CD8-positive, alpha-beta memory T cell (primary cell): ENCODE measurements at regions not wholly inside any gene's neighbourhood (a gene's known extent, or its start where the extent isn't known, plus 50 kb on each side); places are given as distances from the start of the nearest gene placed in this dataset.

ENCODE experiments used
- CTCF ChIA-PET: fragments of 350-600 bp; sonication (Branson Sonifier 250); formaldehyde crosslinking; loops from one replicate; lab custom pipeline; 2021; ENCODE audit warnings: antibody characterized with exemption; lab: Charles Lee
- POLR2A ChIA-PET: fragments of 350-600 bp; sonication (Branson Sonifier 250); formaldehyde crosslinking; loops from one replicate; lab custom pipeline; 2021; ENCODE audit warnings: antibody characterized with exemption; lab: Charles Lee
- DNase-seq, 5 donors: peaks; one replicate each; pipeline versions ENCODE4 v3.0.0 to v3.0.0-alpha.2; 2020 to 2022; ENCODE audit warnings: mixed read lengths in 1 of 5
- H3K27ac ChIP-seq: one replicate; pipeline ENCODE4 v1.7.0; 2013; ENCODE audit warnings: low read depth, mild to moderate bottlenecking, low read length, moderate library complexity
- H3K27me3 ChIP-seq: 2 replicates; pipeline ENCODE4 v1.7.0; 2013; ENCODE audit warnings: low read length, mild to moderate bottlenecking; ENCODE audit not compliant: insufficient read depth, poor library complexity, severe bottlenecking
- H3K36me3 ChIP-seq: 2 replicates; pipeline ENCODE4 v1.7.0; 2013; ENCODE audit warnings: mild to moderate bottlenecking, low read length, moderate library complexity; ENCODE audit not compliant: insufficient read depth
- H3K4me1 ChIP-seq: 2 replicates; pipeline ENCODE4 v1.7.0; 2013; ENCODE audit warnings: mild to moderate bottlenecking, low read length, moderate library complexity; ENCODE audit not compliant: insufficient read depth
- H3K4me3 ChIP-seq: 2 replicates; pipeline ENCODE4 v1.7.0; 2013; ENCODE audit warnings: mild to moderate bottlenecking, low read length
- H3K9me3 ChIP-seq: 2 replicates; pipeline ENCODE4 v1.7.0; 2013; ENCODE audit warnings: mild to moderate bottlenecking, low read length
- H3K27ac Mint-ChIP-seq, 8 donors: one replicate each; pipeline ENCODE4 v1.8.0; 2020 to 2021; ENCODE audit warnings: mixed read lengths in 8 of 8, mild to moderate bottlenecking in 6 of 8, inconsistent platforms in 3 of 8, moderate library complexity in 3 of 8
- H3K27me3 Mint-ChIP-seq, 2 donors: one replicate each; pipeline ENCODE4 v1.8.0; 2020 to 2021; ENCODE audit warnings: mixed read lengths in 2 of 2, mild to moderate bottlenecking in 1 of 2, moderate library complexity in 1 of 2
- H3K36me3 Mint-ChIP-seq, 3 donors: one replicate each; pipeline ENCODE4 v1.8.0; 2020 to 2021; ENCODE audit warnings: mixed read lengths in 3 of 3, inconsistent platforms in 1 of 3, mild to moderate bottlenecking in 1 of 3
- H3K4me1 Mint-ChIP-seq, 3 donors: one replicate each; pipeline ENCODE4 v1.8.0; 2020 to 2021; ENCODE audit warnings: mixed read lengths in 3 of 3, inconsistent platforms in 1 of 3, mild to moderate bottlenecking in 1 of 3
- H3K4me3 Mint-ChIP-seq, 7 donors: one replicate each; pipeline ENCODE4 v1.8.0; 2020 to 2021; ENCODE audit warnings: mixed read lengths in 7 of 7, mild to moderate bottlenecking in 6 of 7, moderate library complexity in 4 of 7, inconsistent platforms in 2 of 7
- H3K9me3 Mint-ChIP-seq, 5 donors: one replicate each; pipeline ENCODE4 v1.8.0; 2020 to 2022; ENCODE audit warnings: mixed read lengths in 5 of 5, mild to moderate bottlenecking in 3 of 5, moderate library complexity in 2 of 5, inconsistent platforms in 1 of 5

DNA sequence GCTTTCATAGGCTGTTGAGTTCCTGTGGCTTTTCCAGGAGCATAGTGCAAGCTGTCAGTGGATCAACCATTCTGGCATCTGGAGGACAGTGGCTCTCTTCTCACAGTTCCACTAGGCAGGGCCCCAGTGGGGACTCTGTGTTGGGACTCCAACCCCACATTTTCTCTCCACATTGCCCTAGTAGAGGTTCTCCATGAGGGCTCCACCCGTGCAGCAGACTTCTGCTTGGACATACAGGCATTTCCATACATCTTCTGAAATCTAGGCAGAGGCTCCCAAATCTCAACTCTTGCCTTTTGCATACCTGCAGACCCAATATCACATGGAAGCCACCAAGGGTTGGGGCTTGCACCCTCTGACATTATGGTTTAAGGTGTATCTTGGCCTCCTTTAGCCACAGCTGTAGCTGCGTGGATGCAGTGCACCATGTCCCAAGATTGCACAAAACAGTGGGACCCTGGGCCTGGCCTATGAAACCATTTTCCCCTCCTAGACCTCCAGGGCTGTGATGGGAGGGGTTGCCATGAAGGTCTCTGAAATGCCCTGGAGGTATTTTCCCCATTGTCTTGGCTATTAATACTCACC, 645.9 kb upstream of the CITED2 start:
- Mint-ChIP-seq H3K9me3 (peaks cover 4 to 14% (median 14%) of the 10 kb centered on the region in 5 donors), H3K36me3 (peaks cover 0 to 9% (median 0%) of the 10 kb centered on the region in 3 donors), H3K4me3 (no peak overlapping the region), H3K27me3 (peaks cover 8 to 22% of the 10 kb centered on the region in 2 donors), H3K4me1 (no peaks in the 10 kb centered on the region), H3K27ac (no peak overlapping the region)
- DNase-seq = no peak
- Histone ChIP-seq H3K9me3 (no peaks in the 10 kb centered on the region), H3K4me1 (no peaks in the 10 kb centered on the region), H3K27ac (no peak overlapping the region), H3K27me3 (no peaks in the 10 kb centered on the region), H3K36me3 (no peaks in the 10 kb centered on the region), H3K4me3 (no peak overlapping the region)
- ChIA-PET POLR2A (no interaction called here), CTCF (no interaction called here)

DNA sequence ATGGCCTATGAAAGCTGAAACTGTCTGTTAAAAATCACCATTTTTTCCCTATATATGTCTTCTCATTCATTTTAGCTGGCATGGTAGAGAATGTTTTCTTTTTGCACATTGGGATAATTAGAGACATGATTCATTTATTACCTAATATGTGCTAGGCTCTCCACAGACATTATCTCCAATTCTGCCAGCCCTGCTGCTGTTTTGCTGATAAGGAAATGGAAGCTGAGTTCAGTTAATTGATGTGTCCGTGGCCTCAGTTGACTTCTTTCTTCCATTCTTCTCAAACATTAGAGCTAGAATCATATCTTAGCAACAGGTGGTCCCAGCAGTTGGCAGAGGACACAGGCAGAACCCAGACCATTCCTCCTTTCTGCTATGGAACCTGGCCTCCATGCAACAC, 644.1 kb upstream of the CITED2 start:
- DNase-seq = no peak
- no peak overlapping the region for H3K4me3 ChIP-seq
- ChIA-PET POLR2A (no interaction called here), CTCF (no interaction called here)
- no peaks in the 10 kb centered on the region for H3K9me3 ChIP-seq
- no peak overlapping the region for H3K27ac Mint-ChIP-seq
- H3K36me3 ChIP-seq = no peaks in the 10 kb centered on the region
- no peaks in the 10 kb centered on the region for H3K27me3 ChIP-seq
- no peak overlapping the region for H3K27ac ChIP-seq
- no peaks in the 10 kb centered on the region for H3K4me1 ChIP-seq
- H3K4me3 Mint-ChIP-seq = no peak overlapping the region
- peaks cover 4 to 14% (median 14%) of the 10 kb centered on the region in 5 donors for H3K9me3 Mint-ChIP-seq
- peaks cover 0 to 9% (median 0%) of the 10 kb centered on the region in 3 donors for H3K36me3 Mint-ChIP-seq
- peaks cover 8 to 23% of the 10 kb centered on the region in 2 donors for H3K27me3 Mint-ChIP-seq
- H3K4me1 Mint-ChIP-seq = no peaks in the 10 kb centered on the region

DNA sequence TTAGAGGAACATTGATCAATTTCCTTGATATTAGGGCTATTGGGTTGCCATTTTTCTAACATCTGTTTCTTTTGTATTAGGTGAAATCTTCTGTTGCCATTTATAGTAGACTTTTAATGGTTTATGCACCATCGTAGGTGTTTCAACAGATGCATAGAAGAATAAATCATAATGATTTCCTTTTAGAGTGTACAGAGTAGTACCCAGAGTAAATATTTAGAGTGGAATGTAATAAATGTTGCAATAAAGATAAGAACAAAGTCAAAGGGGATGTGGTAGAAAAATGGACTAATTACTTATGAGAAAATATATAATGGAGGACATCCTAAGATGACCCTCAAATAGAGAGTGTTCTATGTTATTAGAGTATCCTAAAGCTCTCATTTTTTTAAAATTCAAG, 643.0 kb upstream of the CITED2 start:
- no peaks in the 10 kb centered on the region for H3K9me3 ChIP-seq
- Mint-ChIP-seq H3K36me3 (peaks cover 0 to 9% (median 0%) of the 10 kb centered on the region in 3 donors), H3K4me3 (no peak overlapping the region), H3K27ac (no peak overlapping the region), H3K27me3 (peaks cover 8 to 23% of the 10 kb centered on the region in 2 donors), H3K9me3 (peaks cover 4 to 14% (median 14%) of the 10 kb centered on the region in 5 donors), H3K4me1 (no peaks in the 10 kb centered on the region)
- ChIA-PET POLR2A (no interaction called here), CTCF (no interaction called here)
- H3K4me3 ChIP-seq = no peak overlapping the region
- no peaks in the 10 kb centered on the region for H3K4me1 ChIP-seq
- no peak for DNase-seq
- no peaks in the 10 kb centered on the region for H3K27me3 ChIP-seq
- H3K27ac ChIP-seq = no peak overlapping the region
- no peaks in the 10 kb centered on the region for H3K36me3 ChIP-seq

GRCh38 chr6:140012150-140012549, 637.7 kb upstream of the CITED2 start:
- CTCF ChIA-PET = no interaction called here
- Histone ChIP-seq H3K4me1 (no peaks in the 10 kb centered on the region), H3K9me3 (no peaks in the 10 kb centered on the region), H3K27me3 (no peaks in the 10 kb centered on the region), H3K27ac (no peak overlapping the region), H3K36me3 (no peaks in the 10 kb centered on the region), H3K4me3 (no peak overlapping the region)
- Mint-ChIP-seq H3K27ac (no peak overlapping the region), H3K9me3 (no peaks in the 10 kb centered on the region), H3K27me3 (peaks cover 10 to 19% of the 10 kb centered on the region in 2 donors), H3K36me3 (no peaks in the 10 kb centered on the region), H3K4me1 (no peaks in the 10 kb centered on the region), H3K4me3 (no peak overlapping the region)
- no peak for DNase-seq
- POLR2A ChIA-PET = no interaction called here

- Mint-ChIP-seq H3K4me3 (no peak overlapping the region), H3K4me1 (no peaks in the 10 kb centered on the region), H3K36me3 (no peaks in the 10 kb centered on the region), H3K27me3 (peaks cover 9 to 15% of the 10 kb centered on the region in 2 donors), H3K27ac (no peak overlapping the region), H3K9me3 (no peaks in the 10 kb centered on the region)
- POLR2A ChIA-PET = no interaction called here
- Histone ChIP-seq H3K4me3 (no peak overlapping the region), H3K27me3 (no peaks in the 10 kb centered on the region), H3K4me1 (no peaks in the 10 kb centered on the region), H3K27ac (no peak overlapping the region), H3K9me3 (no peaks in the 10 kb centered on the region), H3K36me3 (no peaks in the 10 kb centered on the region)
- CTCF ChIA-PET = no interaction called here
- DNase-seq = no peak
Observed at GRCh38 chr6:140011537-140011936, 637.1 kb upstream of the CITED2 start.

- no peak overlapping the region for H3K4me3 ChIP-seq
- H3K27me3 ChIP-seq = no peaks in the 10 kb centered on the region
- ChIA-PET CTCF (no interaction called here), POLR2A (no interaction called here)
- Mint-ChIP-seq H3K27me3 (peaks cover 6 to 8% of the 10 kb centered on the region in 2 donors), H3K27ac (no peak overlapping the region), H3K4me1 (no peaks in the 10 kb centered on the region), H3K36me3 (no peaks in the 10 kb centered on the region), H3K4me3 (no peak overlapping the region), H3K9me3 (no peaks in the 10 kb centered on the region)
- no peaks in the 10 kb centered on the region for H3K9me3 ChIP-seq
- no peak for DNase-seq
- H3K4me1 ChIP-seq = no peaks in the 10 kb centered on the region
- H3K36me3 ChIP-seq = no peaks in the 10 kb centered on the region
- H3K27ac ChIP-seq = no peak overlapping the region
Observed at GRCh38 chr6:140009286-140009685, 634.8 kb upstream of the CITED2 start.

DNA sequence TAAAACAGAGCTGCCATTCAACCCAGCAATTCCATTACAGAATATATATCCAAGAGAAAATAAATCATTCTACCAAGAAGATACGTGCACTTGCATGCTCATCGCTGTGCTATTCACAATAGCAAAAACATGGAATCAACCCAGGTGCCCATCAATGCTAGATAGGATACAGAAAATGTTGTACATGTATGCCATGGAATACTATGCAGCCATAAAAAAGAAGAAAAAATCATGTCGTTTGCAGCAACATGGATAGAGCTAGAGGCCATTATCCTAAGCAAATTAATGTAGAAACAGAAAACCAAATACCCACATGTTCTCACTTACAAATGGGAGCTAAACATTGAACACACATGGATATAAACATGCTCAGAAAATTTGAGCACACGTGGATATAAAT, 633.1 kb upstream of the CITED2 start:
- H3K9me3 ChIP-seq = no peaks in the 10 kb centered on the region
- no peak overlapping the region for H3K27ac ChIP-seq
- Mint-ChIP-seq H3K27ac (no peak overlapping the region), H3K9me3 (no peaks in the 10 kb centered on the region), H3K36me3 (no peaks in the 10 kb centered on the region), H3K27me3 (peaks cover 6 to 8% of the 10 kb centered on the region in 2 donors), H3K4me3 (no peak overlapping the region), H3K4me1 (no peaks in the 10 kb centered on the region)
- POLR2A ChIA-PET = interaction anchor here (0.6 kb wide), 1 partner anchor 99 kb away, joined by 3 read pairs; no protein-coding TSS in a partner anchor
- CTCF ChIA-PET = interaction anchor here (0.6 kb wide), 1 partner anchor 305 kb away, joined by 3 read pairs; no protein-coding TSS in a partner anchor
- H3K27me3 ChIP-seq = no peaks in the 10 kb centered on the region
- H3K36me3 ChIP-seq = no peaks in the 10 kb centered on the region
- DNase-seq = no peak
- H3K4me3 ChIP-seq = no peak overlapping the region
- H3K4me1 ChIP-seq = no peaks in the 10 kb centered on the region

DNA sequence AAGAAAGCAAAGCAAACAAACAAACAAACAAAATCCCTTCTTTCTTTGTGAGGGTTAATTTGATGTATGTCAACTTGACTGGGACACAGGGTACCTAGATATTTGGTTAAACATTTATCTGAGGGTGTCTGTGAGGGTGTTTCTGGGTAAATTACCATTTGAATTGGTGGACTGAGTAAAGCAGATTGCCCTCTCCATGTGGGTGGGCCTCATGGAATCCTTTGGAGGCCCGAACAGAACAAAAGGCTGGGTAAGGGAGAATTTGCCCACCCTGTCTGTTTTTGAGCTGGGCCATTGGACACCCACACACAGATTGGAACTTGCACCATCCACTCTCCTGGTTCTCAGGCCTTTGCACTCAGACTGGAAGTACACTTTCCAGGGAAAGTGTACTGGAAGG, 628.8 kb upstream of the CITED2 start:
- Histone ChIP-seq H3K4me1 (no peaks in the 10 kb centered on the region), H3K36me3 (no peaks in the 10 kb centered on the region), H3K4me3 (no peak overlapping the region), H3K9me3 (no peaks in the 10 kb centered on the region), H3K27ac (no peak overlapping the region), H3K27me3 (no peaks in the 10 kb centered on the region)
- no peaks in the 10 kb centered on the region for H3K9me3 Mint-ChIP-seq
- DNase-seq = no peak
- ChIA-PET POLR2A (no interaction called here), CTCF (no interaction called here)
- no peaks in the 10 kb centered on the region for H3K4me1 Mint-ChIP-seq
- no peak overlapping the region for H3K27ac Mint-ChIP-seq
- peaks cover 6 to 8% of the 10 kb centered on the region in 2 donors for H3K27me3 Mint-ChIP-seq
- H3K4me3 Mint-ChIP-seq = no peak overlapping the region
- no peaks in the 10 kb centered on the region for H3K36me3 Mint-ChIP-seq
